HEK293T (cell line): ENCODE measurements at regions not wholly inside any gene's neighbourhood (a gene's known extent, or its start where the extent isn't known, plus 50 kb on each side); places are given as distances from the start of the nearest gene placed in this dataset.

Experiments used
- CTCF ChIA-PET: fragments of 350-600 bp; formaldehyde crosslinking; extraction: SDS; loops from one replicate; lab custom pipeline; 2021; ENCODE audit warnings: antibody characterized with exemption, inconsistent platforms; lab: Yijun Ruan, JAX
- POLR2A ChIA-PET: fragments of 350-600 bp; formaldehyde crosslinking; extraction: SDS; loops from one replicate; lab custom pipeline; 2020; ENCODE audit warnings: antibody characterized with exemption, inconsistent platforms; lab: Yijun Ruan, JAX
- DNase-seq: peaks from one replicate; pipeline ENCODE4 v3.0.0; 2012; ENCODE audit warnings: mixed read lengths; ENCODE audit errors: extremely low spot score
- ARNT ChIP-seq: fragments of 450-650 bp; IDR thresholded peaks from 2 replicates; pipeline ENCODE4 v1.6.1; 2017; ENCODE audit warnings: mild to moderate bottlenecking
- BHLHE40 ChIP-seq: fragments of 450-650 bp; IDR thresholded peaks from 2 replicates; pipeline ENCODE4 v1.6.1; 2016; ENCODE audit warnings: mild to moderate bottlenecking, moderate library complexity, borderline replicate concordance
- CTBP1 ChIP-seq: fragments of 450-650 bp; IDR thresholded peaks from 2 replicates; pipeline ENCODE4 v1.6.1; 2016; ENCODE audit warnings: borderline replicate concordance
- ELF4 ChIP-seq: fragments of 450-650 bp; IDR thresholded peaks from 2 replicates; pipeline ENCODE4 v1.6.1; 2017; ENCODE audit warnings: antibody characterized with exemption
- FOXA1 ChIP-seq: fragments of 450-650 bp; IDR thresholded peaks from 2 replicates; pipeline ENCODE4 v1.6.1; 2016; ENCODE audit warnings: mild to moderate bottlenecking
- FOXK2 ChIP-seq: fragments of 450-650 bp; IDR thresholded peaks from 2 replicates; pipeline ENCODE4 v1.6.1; 2016; ENCODE audit warnings: mild to moderate bottlenecking
- FOXM1 ChIP-seq: fragments of 450-650 bp; IDR thresholded peaks from 2 replicates; pipeline ENCODE4 v1.6.1; 2017; ENCODE audit warnings: mild to moderate bottlenecking, borderline replicate concordance
- HDGF ChIP-seq: fragments of 450-650 bp; IDR thresholded peaks from 2 replicates; pipeline ENCODE4 v1.6.1; 2017; ENCODE audit warnings: antibody characterized with exemption, borderline replicate concordance
- L3MBTL2 ChIP-seq: fragments of 450-650 bp; conservative IDR thresholded peaks from 2 replicates; pipeline ENCODE4 v1.6.1; 2016; ENCODE audit warnings: mild to moderate bottlenecking
- LEF1 ChIP-seq: fragments of 450-650 bp; IDR thresholded peaks from 2 replicates; pipeline ENCODE4 v1.6.1; 2017; ENCODE audit warnings: mild to moderate bottlenecking, borderline replicate concordance
- NFRKB ChIP-seq: fragments of 450-650 bp; IDR thresholded peaks from 2 replicates; pipeline ENCODE4 v1.6.1; 2016; ENCODE audit warnings: mild to moderate bottlenecking, moderate library complexity
- PKNOX1 ChIP-seq: fragments of 450-650 bp; IDR thresholded peaks from 2 replicates; pipeline ENCODE4 v1.6.1; 2016
- SP1 ChIP-seq: fragments of 450-650 bp; IDR thresholded peaks from 2 replicates; pipeline ENCODE4 v1.6.1; 2017
- SUZ12 ChIP-seq: fragments of 450-650 bp; IDR thresholded peaks from 2 replicates; pipeline ENCODE4 v1.6.1; 2016; ENCODE audit warnings: mild to moderate bottlenecking
- TARDBP ChIP-seq: fragments of 450-650 bp; IDR thresholded peaks from 2 replicates; pipeline ENCODE4 v1.6.1; 2016
- ZNF384 ChIP-seq: fragments of 450-650 bp; IDR thresholded peaks from 2 replicates; pipeline ENCODE4 v1.6.1; 2016

- TF ChIP-seq CTBP1 (no peak), PKNOX1 (no peak), FOXM1 (no peak), TARDBP (no peak), ELF4 (no peak), ARNT (no peak)
- ChIA-PET POLR2A (no interaction called here), CTCF (no interaction called here)
- no peak for DNase-seq
These were observed 173.8 kb downstream of the ETS2 start for GRCh38 chr21:38979271-38980121.

- DNase-seq: no peak
- CTCF ChIA-PET: no interaction called here
- POLR2A ChIA-PET: no interaction called here
- TF ChIP-seq ELF4: no peak
- no peak for TF ChIP-seq BHLHE40
- TF ChIP-seq LEF1: no peak
- no peak for TF ChIP-seq SUZ12
- no peak for TF ChIP-seq NFRKB
- TF ChIP-seq L3MBTL2: no peak
- no peak for TF ChIP-seq FOXK2
- no peak for TF ChIP-seq ZNF384
- TF ChIP-seq SP1: no peak
- no peak for TF ChIP-seq CTBP1
These were observed 171.2 kb downstream of the ETS2 start for GRCh38 chr21:38976900-38977299.

GRCh38 chr21:38973552-38973951, 167.8 kb downstream of the ETS2 start:
- CTCF ChIA-PET: no interaction called here
- POLR2A ChIA-PET: no interaction called here
- TF ChIP-seq SP1: no peak
- no peak for TF ChIP-seq ZNF384
- no peak for TF ChIP-seq NFRKB
- TF ChIP-seq ARNT: no peak
- no peak for DNase-seq

- no peak for TF ChIP-seq PKNOX1
- no peak for TF ChIP-seq NFRKB
- TF ChIP-seq HDGF: no peak
- TF ChIP-seq CTBP1: no peak
- TF ChIP-seq SP1: no peak
- TF ChIP-seq ELF4: no peak
- no peak for TF ChIP-seq L3MBTL2
- CTCF ChIA-PET: no interaction called here
- DNase-seq: no peak
- POLR2A ChIA-PET: no interaction called here
These were observed 166.3 kb downstream of the ETS2 start for GRCh38 chr21:38972078-38972477.

GRCh38 chr21:38970765-38971164, 165.0 kb downstream of the ETS2 start:
- no peak for TF ChIP-seq FOXK2
- no peak for TF ChIP-seq SUZ12
- no peak for TF ChIP-seq SP1
- TF ChIP-seq PKNOX1: no peak
- no peak for TF ChIP-seq CTBP1
- no peak for TF ChIP-seq HDGF
- TF ChIP-seq BHLHE40: no peak
- no peak for TF ChIP-seq ELF4
- no peak for TF ChIP-seq ARNT
- no peak for TF ChIP-seq FOXM1
- TF ChIP-seq LEF1: no peak
- no peak for TF ChIP-seq FOXA1
- TF ChIP-seq NFRKB: no peak
- no peak for TF ChIP-seq L3MBTL2
- no peak for TF ChIP-seq TARDBP
- TF ChIP-seq ZNF384: no peak
- no peak for DNase-seq
- POLR2A ChIA-PET: no interaction called here
- CTCF ChIA-PET: no interaction called here

GRCh38 chr21:38968887-38969543, 163.3 kb downstream of the ETS2 start:
- DNase-seq: no peak
- no peak for TF ChIP-seq ARNT
- TF ChIP-seq FOXM1: no peak
- no peak for TF ChIP-seq TARDBP
- no peak for TF ChIP-seq NFRKB
- TF ChIP-seq ZNF384: no peak
- no peak for TF ChIP-seq BHLHE40
- no peak for TF ChIP-seq FOXA1
- TF ChIP-seq CTBP1: no peak
- TF ChIP-seq PKNOX1: no peak
- TF ChIP-seq SP1: no peak
- no peak for TF ChIP-seq HDGF
- TF ChIP-seq L3MBTL2: no peak
- no peak for TF ChIP-seq ELF4
- POLR2A ChIA-PET: no interaction called here
- CTCF ChIA-PET: interaction anchor here (0.6 kb wide), 1 partner anchor 233 kb away, joined by 7 read pairs; no protein-coding TSS in a partner anchor
